Stimulated activated CD8-positive, alpha-beta memory T cell treated with anti-CD3 and anti-CD28 coated beads, Interleukin-7, amount 100 ng/mL, for 48 hours (primary cell): ENCODE measurements at regions not wholly inside any gene's neighbourhood (a gene's known extent, or its start where the extent isn't known, plus 50 kb on each side); places are given as distances from the start of the nearest gene placed in this dataset.
A peak's percentile ranks its signal among the peaks of the same experiment; 100 is the strongest.

ENCODE experiments used
- DNase-seq, 2 donors: peaks; one replicate each; pipeline ENCODE4 v3.0.0-alpha.2; 2020; ENCODE audit warnings: low read depth in 1 of 2; ENCODE audit errors: extremely low read depth in 1 of 2

GRCh38 chr9:103397868-103398600 is 402.9 kb downstream of the CYLC2 start:
- peak in 1 of 2 donors; percentile 5 for DNase-seq

GRCh38 chr9:103399535-103399934 is 404.4 kb downstream of the CYLC2 start:
- no peak for DNase-seq

GRCh38 chr9:103407260-103407659 is 412.1 kb downstream of the CYLC2 start:
- no peak for DNase-seq

GRCh38 chr9:103410059-103410458 is 414.9 kb downstream of the CYLC2 start:
- DNase-seq: no peak

GRCh38 chr9:103427696-103428095 is 432.6 kb downstream of the CYLC2 start:
- no peak for DNase-seq

- no peak for DNase-seq
Observed at GRCh38 chr9:103430469-103430868, 435.3 kb downstream of the CYLC2 start.

GRCh38 chr9:103431809-103432208 is 436.7 kb downstream of the CYLC2 start:
- DNase-seq: no peak

- DNase-seq: no peak
Observed at GRCh38 chr9:103444176-103444575, 449.0 kb downstream of the CYLC2 start.

- no peak for DNase-seq
Observed at GRCh38 chr9:103458826-103459225, 463.7 kb downstream of the CYLC2 start.

GRCh38 chr9:103471241-103471640 is 476.1 kb downstream of the CYLC2 start:
- no peak for DNase-seq

GRCh38 chr9:103474156-103474555 is 479.0 kb downstream of the CYLC2 start:
- no peak for DNase-seq

GRCh38 chr9:103483471-103484096 is 488.5 kb downstream of the CYLC2 start:
- no peak for DNase-seq

GRCh38 chr9:103485138-103485537 is 490.0 kb downstream of the CYLC2 start:
- DNase-seq: no peak

- DNase-seq: no peak
Observed at GRCh38 chr9:103514767-103515166, 519.6 kb downstream of the CYLC2 start.

- DNase-seq: no peak
Observed at GRCh38 chr9:103522409-103522808, 527.3 kb downstream of the CYLC2 start.

- no peak for DNase-seq
Observed at GRCh38 chr9:103530934-103531333, 535.8 kb downstream of the CYLC2 start.

GRCh38 chr9:103533318-103533717 is 538.2 kb downstream of the CYLC2 start:
- DNase-seq: no peak

- DNase-seq: no peak
Observed at GRCh38 chr9:103537426-103537825, 542.3 kb downstream of the CYLC2 start.

GRCh38 chr9:103545260-103545659 is 548.8 kb upstream of the SMC2 start:
- no peak for DNase-seq

GRCh38 chr9:103552712-103553111 is 541.4 kb upstream of the SMC2 start:
- DNase-seq: no peak

GRCh38 chr9:103574056-103574455 is 520.1 kb upstream of the SMC2 start:
- DNase-seq: no peak

GRCh38 chr9:103586721-103587120 is 507.4 kb upstream of the SMC2 start:
- no peak for DNase-seq

- DNase-seq: no peak
Observed at GRCh38 chr9:103601287-103601686, 492.8 kb upstream of the SMC2 start.
